ENCODE measurements at regions not wholly inside any gene's neighbourhood (a gene's known extent, or its start where the extent isn't known, plus 50 kb on each side); places are given as distances from the start of the nearest gene placed in this dataset.

DNA sequence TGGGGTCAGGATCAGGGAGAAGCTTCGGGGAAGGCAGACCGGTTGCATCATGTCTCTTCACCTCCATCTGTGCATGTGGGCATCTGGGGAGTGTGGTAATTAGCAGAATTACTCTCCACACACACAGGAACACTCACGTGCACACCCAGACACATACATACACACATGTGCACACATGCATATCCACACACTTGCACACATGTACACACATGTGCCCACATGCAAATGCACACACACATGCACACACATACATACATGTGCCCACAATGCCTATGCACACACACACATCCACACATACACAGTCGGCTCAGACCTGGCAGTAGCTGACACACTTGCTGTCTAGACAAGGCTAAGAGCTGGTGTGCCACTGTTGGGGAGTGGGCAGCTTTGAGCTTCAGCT lies 212.3 kb upstream of the PMEPA1 start:
- no peak for TF ChIP-seq CTCF (IDR thresholded peaks at IDR 0.05)
- no peak for TF ChIP-seq POLR2A (IDR thresholded peaks at IDR 0.05)
